Panc1 (cell line): ENCODE measurements at regions not wholly inside any gene's neighbourhood (a gene's known extent, or its start where the extent isn't known, plus 50 kb on each side); places are given as distances from the start of the nearest gene placed in this dataset.

Experiments
- ATAC-seq: fragments of 200-7000 bp; cut with Tn5 transposase; 2 replicates; pipeline ENCODE4 v1.9.1; 2020; ENCODE audit warnings: mild to moderate bottlenecking, moderate library complexity
- BruUV-seq: library from RNA; stranded (reverse); fragments of 400-500 nt; replicated peaks from 2 replicates; lab custom pipeline; 2021; lab: Mats Ljungman, UMichigan
- CTCF ChIA-PET: fragments of 300-600 bp; sonication (Branson Sonifier 250); formaldehyde crosslinking; loops from one replicate; lab custom pipeline; 2022; ENCODE audit warnings: antibody characterized with exemption; lab: Charles Lee
- POLR2A ChIA-PET: fragments of 300-600 bp; sonication (Branson Sonifier 250); formaldehyde crosslinking; loops from one replicate; lab custom pipeline; 2022; ENCODE audit warnings: antibody characterized with exemption; lab: Charles Lee
- DNase-seq: peaks from one replicate; pipeline ENCODE4 v3.0.0-alpha.2; 2010; ENCODE audit warnings: low read depth, low spot score
- H3K27ac ChIP-seq: 2 replicates; pipeline ENCODE4 v1.5.1; 2011; ENCODE audit warnings: mild to moderate bottlenecking, low read length, inconsistent platforms
- H3K27me3 ChIP-seq: fragments of 200-500 bp; sonication (Bioruptor generic); 2 replicates; pipeline ENCODE4 v1.6.0; 2014; ENCODE audit warnings: low read length, inconsistent platforms; ENCODE audit not compliant: control insufficient read depth, insufficient read depth
- H3K36me3 ChIP-seq: fragments of 200-500 bp; sonication (Bioruptor generic); 2 replicates; pipeline ENCODE4 v1.5.1; 2014; ENCODE audit warnings: inconsistent platforms, mild to moderate bottlenecking, low read length, moderate library complexity; ENCODE audit not compliant: control insufficient read depth, insufficient read depth
- H3K4me1 ChIP-seq: 2 replicates; pipeline ENCODE4 v1.5.1; 2011; ENCODE audit warnings: inconsistent platforms, mild to moderate bottlenecking, low read length, moderate library complexity; ENCODE audit not compliant: control insufficient read depth, insufficient read depth
- H3K4me3 ChIP-seq, 2 experiments: 2 replicates each; pipeline ENCODE4 v1.5.1; 2011 to 2012; ENCODE audit warnings: low read depth in 2 of 2, low read length in 2 of 2, mild to moderate bottlenecking in 2 of 2, inconsistent platforms in 1 of 2, moderate library complexity in 1 of 2
- H3K9me3 ChIP-seq: fragments of 200-500 bp; sonication (Bioruptor generic); 2 replicates; pipeline ENCODE4 v1.5.1; 2014; ENCODE audit warnings: low read depth, mild to moderate bottlenecking, inconsistent platforms, low read length, moderate library complexity; ENCODE audit not compliant: control insufficient read depth, insufficient read depth
- POLR2AphosphoS5 ChIP-seq: IDR thresholded peaks from 2 replicates; pipeline ENCODE4 v1.6.1; 2012; ENCODE audit warnings: mild to moderate bottlenecking, low read depth, low read length, moderate library complexity
- REST ChIP-seq, 2 experiments: IDR thresholded peaks; 2 replicates each; pipeline ENCODE4 v1.6.1; 2011 to 2012; ENCODE audit warnings: low read depth in 2 of 2, control low read depth in 1 of 2, low read length in 1 of 2, mild to moderate bottlenecking in 1 of 2, moderate library complexity in 1 of 2; ENCODE audit not compliant: insufficient read depth in 1 of 2
- SIN3A ChIP-seq: IDR thresholded peaks from 2 replicates; pipeline ENCODE4 v1.6.1; 2012; ENCODE audit warnings: low read depth, mild to moderate bottlenecking, low read length, moderate library complexity, borderline replicate concordance; ENCODE audit not compliant: insufficient read depth
- TCF7L2 ChIP-seq: IDR thresholded peaks from 2 replicates; pipeline ENCODE4 v1.6.1; 2011; ENCODE audit warnings: mild to moderate bottlenecking, low read depth, low read length, inconsistent platforms
- in situ Hi-C: cut with HindIII; loops from 2 replicates; pipeline ENCODE4 v1.10.0; 2016; ENCODE audit warnings: low sequenced_read_pairs, low pct_unique_long_range_greater_than_20kb
- intact Hi-C: fragments of 100-400 bp; cut with micrococcal nuclease; formaldehyde crosslinking; loops from one replicate; pipeline ENCODE4 v1.10.0; 2022; ENCODE audit not compliant: unreplicated experiment
- TF ChIP-seq, protein P1 (sequence below): fragments of 450-650 bp; IDR thresholded peaks from 2 replicates; pipeline ENCODE4 v1.5.1; 2017; ENCODE audit warnings: mild to moderate bottlenecking

DNA sequence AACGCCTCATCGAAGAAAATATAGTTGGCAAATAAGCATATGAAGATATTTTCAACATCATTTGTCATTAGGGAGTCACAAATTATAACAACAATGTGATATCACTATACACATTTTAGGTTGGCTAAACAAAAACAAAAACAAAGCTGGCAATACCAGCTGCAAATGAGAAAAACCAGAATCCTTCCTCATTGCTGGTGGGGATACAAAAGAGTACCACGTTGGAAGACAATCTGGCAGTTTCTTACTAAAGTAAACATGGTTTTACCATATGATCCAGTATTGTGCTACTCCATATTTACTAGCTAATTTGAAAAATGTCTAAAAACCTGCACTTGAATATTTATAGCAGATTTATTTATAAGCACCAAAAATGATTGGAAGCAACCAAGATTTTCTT is 1204.1 kb downstream of the MRPL39 start:
- in situ Hi-C loops: no loop called here
- ChIA-PET POLR2A (no interaction called here), CTCF (no interaction called here)
- Histone ChIP-seq H3K4me1 (no peaks in the 10 kb centered on the region), H3K9me3 (no peaks in the 10 kb centered on the region), H3K36me3 (no peaks in the 10 kb centered on the region), H3K27me3 (no peaks in the 10 kb centered on the region), H3K4me3 (no peak overlapping the region), H3K27ac (no peak overlapping the region)
- no peak for ATAC-seq
- BruUV-seq: no TSS peak
- DNase-seq: no peak
- no peak for TF ChIP-seq POLR2AphosphoS5
- TF ChIP-seq TCF7L2: no peak
- TF ChIP-seq SIN3A: no peak
- TF ChIP-seq, protein P1, sequence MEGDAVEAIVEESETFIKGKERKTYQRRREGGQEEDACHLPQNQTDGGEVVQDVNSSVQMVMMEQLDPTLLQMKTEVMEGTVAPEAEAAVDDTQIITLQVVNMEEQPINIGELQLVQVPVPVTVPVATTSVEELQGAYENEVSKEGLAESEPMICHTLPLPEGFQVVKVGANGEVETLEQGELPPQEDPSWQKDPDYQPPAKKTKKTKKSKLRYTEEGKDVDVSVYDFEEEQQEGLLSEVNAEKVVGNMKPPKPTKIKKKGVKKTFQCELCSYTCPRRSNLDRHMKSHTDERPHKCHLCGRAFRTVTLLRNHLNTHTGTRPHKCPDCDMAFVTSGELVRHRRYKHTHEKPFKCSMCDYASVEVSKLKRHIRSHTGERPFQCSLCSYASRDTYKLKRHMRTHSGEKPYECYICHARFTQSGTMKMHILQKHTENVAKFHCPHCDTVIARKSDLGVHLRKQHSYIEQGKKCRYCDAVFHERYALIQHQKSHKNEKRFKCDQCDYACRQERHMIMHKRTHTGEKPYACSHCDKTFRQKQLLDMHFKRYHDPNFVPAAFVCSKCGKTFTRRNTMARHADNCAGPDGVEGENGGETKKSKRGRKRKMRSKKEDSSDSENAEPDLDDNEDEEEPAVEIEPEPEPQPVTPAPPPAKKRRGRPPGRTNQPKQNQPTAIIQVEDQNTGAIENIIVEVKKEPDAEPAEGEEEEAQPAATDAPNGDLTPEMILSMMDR: no peak
- no peak for TF ChIP-seq REST (IDR thresholded peaks at IDR 0.05; ENCODE audit: insufficient read depth in 1 of 2, low read depth in 2 of 2, low read length in 1 of 2)
- intact Hi-C loops: no loop called here

- no peak for DNase-seq
- no peaks in the 10 kb centered on the region for H3K4me1 ChIP-seq
- BruUV-seq: no TSS peak
- no peak overlapping the region for H3K4me3 ChIP-seq
- H3K36me3 ChIP-seq: no peaks in the 10 kb centered on the region
- POLR2A ChIA-PET: no interaction called here
- intact Hi-C loops (no loop called here), in situ Hi-C loops (no loop called here)
- H3K27ac ChIP-seq: no peak overlapping the region
- CTCF ChIA-PET: no interaction called here
- no peak for ATAC-seq
- H3K9me3 ChIP-seq: no peaks in the 10 kb centered on the region
- TF ChIP-seq, protein P1: no peak
- TF ChIP-seq SIN3A: no peak
- no peaks in the 10 kb centered on the region for H3K27me3 ChIP-seq
Measured at GRCh38 chr21:24395320-24395923, 1211.9 kb downstream of the MRPL39 start.
